HG02610 (cell line): ENCODE measurements at regions not wholly inside any gene's neighbourhood (a gene's known extent, or its start where the extent isn't known, plus 50 kb on each side); places are given as distances from the start of the nearest gene placed in this dataset.

ENCODE experiments used
- ATAC-seq: cut with Tn5 transposase; IDR thresholded peaks from one replicate; pipeline ENCODE4 v1.9.1; 2021; ENCODE audit warnings: mild to moderate bottlenecking, moderate library complexity; ENCODE audit not compliant: unreplicated experiment

DNA sequence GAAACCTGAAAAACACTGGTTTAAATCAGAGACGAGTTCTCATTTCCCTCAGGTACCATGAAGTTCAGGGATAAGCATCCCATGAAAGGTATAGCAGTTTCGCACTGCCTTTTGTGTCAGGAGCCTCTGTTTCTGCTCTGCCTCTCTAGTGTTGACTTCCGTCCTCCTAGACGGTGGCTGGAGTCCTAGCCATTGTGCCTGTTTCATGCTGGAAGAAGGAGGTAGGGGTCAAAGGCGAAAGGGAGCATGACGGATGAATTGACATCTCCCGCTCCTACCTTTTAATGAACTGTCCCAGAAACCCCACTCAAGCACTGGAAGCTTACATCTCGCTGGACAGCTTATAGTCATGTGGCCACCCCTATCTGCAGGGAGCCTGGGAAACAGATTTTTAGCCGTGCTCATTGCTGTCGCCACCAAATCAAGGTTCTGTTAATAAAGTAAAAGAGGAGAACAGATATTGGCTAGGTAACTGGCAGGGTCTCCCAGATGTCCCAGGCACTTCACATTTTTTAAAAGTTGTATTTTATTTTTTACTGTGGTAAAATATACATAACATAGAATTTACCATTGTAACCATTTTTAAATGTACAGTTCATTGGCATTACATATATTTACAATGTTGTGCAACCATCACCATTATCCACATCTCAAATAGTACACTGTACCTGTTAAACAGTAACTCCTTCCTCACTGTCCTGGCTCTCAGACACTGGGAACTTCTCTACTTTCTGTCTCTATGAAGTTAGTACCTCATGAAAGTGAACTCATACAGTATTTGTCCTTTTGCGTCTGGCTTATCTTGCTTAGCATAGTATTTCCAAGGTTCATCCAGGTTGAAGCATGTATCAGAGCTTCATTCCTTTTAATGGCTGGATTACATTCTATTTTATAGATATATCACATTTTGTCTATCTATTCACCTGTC is 55.0 kb upstream of the CTLA4 start:
- no peak for ATAC-seq

DNA sequence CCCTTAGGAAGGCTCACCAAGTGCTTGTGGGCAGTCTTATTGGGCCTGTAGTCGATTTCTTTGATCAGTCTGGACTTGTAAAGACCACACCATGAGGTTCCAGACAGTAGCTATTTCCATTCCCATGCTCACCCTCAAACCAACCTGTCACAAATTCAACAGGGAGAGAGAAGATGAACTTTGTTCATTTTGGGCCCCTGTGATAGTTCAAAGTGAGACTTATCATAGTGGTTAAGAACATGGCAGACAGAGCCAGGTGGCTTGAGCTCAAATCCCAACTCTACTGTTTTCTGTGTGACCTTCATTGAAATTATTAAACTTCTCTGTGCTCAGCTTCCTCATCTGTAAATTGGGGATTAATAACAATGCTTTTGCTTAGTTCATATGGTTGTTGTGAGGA is 53.9 kb upstream of the CTLA4 start:
- no peak for ATAC-seq

DNA sequence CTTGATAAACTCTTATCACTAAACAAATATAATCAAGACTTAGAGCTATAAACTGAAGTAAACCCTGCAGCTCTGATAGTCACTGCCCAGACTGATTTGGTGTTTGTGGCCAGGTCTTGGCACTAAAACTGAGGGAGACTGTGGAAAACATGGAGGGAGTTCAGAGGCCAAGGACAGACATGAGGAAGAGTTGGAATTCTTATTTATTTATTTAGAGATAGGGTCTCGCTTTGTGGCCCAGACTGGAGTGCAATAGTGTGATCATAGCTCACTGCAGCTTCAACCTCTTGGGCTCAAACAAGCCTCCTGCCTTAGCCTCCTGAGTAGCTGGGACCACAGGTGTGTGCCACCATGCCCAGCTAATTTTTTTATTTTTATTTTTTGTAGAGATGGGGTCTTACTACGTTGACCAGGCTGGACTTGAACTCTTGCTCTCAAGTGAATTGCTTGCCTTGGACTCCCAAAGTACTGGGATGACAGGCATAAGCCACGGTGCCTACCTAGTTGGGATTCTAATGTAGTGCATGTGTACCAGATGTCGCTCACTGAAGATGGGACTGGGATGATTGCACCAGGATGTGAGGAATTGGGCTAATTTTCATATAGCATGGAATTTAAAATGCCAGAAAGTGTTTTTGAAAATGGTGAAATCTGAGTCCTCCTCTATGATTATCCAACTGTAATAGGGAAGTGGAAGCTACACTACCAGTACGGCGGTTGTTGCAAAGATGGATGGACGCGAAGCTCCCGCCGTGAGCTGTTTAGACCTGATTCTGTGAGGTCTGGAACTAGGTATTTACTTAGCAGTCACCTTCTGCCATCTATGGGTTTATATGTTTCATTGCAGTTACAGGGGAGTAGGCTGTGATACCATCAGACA is 52.7 kb upstream of the CTLA4 start:
- peak; percentile 78 for ATAC-seq

DNA sequence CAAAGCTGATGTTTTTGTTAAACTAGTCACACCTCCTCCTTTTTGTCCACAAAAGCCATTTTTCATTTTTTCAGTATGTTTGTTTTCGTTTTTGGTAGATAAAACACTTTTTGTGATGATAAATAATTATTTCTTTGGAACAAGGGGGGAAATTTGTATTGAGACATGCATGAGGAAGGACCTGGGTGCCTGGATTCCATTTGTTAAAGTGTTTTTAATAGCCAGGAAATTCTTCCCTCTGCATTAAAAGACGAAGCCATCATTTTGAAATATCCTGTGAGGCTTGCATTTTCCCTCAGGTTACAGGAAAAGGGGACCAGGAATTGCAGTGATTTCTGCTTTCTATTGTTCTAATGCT is 52.1 kb upstream of the CTLA4 start:
- ATAC-seq: no peak

DNA sequence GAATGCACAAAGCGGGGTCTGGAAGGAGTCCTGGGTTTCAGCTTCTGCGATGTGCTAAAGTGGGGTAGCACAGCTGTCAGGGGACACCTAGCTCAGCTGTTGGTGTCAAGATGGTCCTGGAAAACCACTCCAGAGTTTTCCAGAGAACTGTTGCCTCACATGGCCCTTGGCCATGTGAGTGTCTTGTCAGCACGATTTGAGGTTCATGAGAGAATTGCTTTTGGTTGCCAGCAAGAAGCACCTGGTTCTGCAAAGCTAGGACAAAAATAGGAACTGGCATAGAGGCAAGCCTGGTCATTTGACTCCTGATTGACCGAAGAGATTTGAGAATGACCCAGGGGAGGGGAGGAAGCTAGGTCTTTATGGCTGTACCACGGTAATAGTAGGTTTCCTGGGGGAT is 50.4 kb upstream of the CTLA4 start:
- ATAC-seq: no peak
